CD4-positive, alpha-beta memory T cell (primary cell): ENCODE measurements at regions not wholly inside any gene's neighbourhood (a gene's known extent, or its start where the extent isn't known, plus 50 kb on each side); places are given as distances from the start of the nearest gene placed in this dataset.

ENCODE experiments used
- CTCF ChIA-PET: fragments of 350-600 bp; sonication (Branson Sonifier 250); formaldehyde crosslinking; loops from one replicate; lab custom pipeline; 2021; ENCODE audit warnings: inconsistent platforms; ENCODE audit not compliant: partially characterized antibody; lab: Charles Lee
- POLR2A ChIA-PET: fragments of 350-600 bp; sonication (Branson Sonifier 250); formaldehyde crosslinking; loops from one replicate; lab custom pipeline; 2021; ENCODE audit not compliant: partially characterized antibody; lab: Charles Lee
- DNase-seq, 5 donors: peaks; one replicate each; pipeline versions ENCODE4 v3.0.0 to v3.0.0-alpha.2; 2020 to 2022; ENCODE audit warnings: mixed read lengths in 1 of 5
- H3K27ac ChIP-seq: one replicate; pipeline ENCODE4 v1.7.0; 2013; ENCODE audit warnings: low read depth, low read length
- H3K27me3 ChIP-seq: 2 replicates; pipeline ENCODE4 v1.7.0; 2013; ENCODE audit warnings: mild to moderate bottlenecking, low read length, moderate library complexity; ENCODE audit not compliant: insufficient read depth
- H3K36me3 ChIP-seq: 2 replicates; pipeline ENCODE4 v1.7.0; 2013; ENCODE audit warnings: mild to moderate bottlenecking, low read length, moderate library complexity; ENCODE audit not compliant: insufficient read depth
- H3K4me1 ChIP-seq: 2 replicates; pipeline ENCODE4 v1.7.0; 2013; ENCODE audit warnings: mild to moderate bottlenecking, low read length, moderate library complexity; ENCODE audit not compliant: insufficient read depth
- H3K4me3 ChIP-seq, 2 donors: one replicate each; pipeline ENCODE4 v1.7.0; 2013; ENCODE audit warnings: low read length in 2 of 2, mild to moderate bottlenecking in 1 of 2
- H3K9me3 ChIP-seq, 2 donors: one replicate each; pipeline ENCODE4 v1.7.0; 2013; ENCODE audit warnings: low read length in 2 of 2, control low read depth in 1 of 2; ENCODE audit not compliant: control insufficient read depth in 1 of 2
- H3K27ac Mint-ChIP-seq, 7 donors: one replicate each; pipeline ENCODE4 v1.8.0; 2020 to 2021; ENCODE audit warnings: mixed read lengths in 7 of 7, mild to moderate bottlenecking in 6 of 7, inconsistent platforms in 3 of 7, moderate library complexity in 3 of 7
- H3K27me3 Mint-ChIP-seq, 2 donors: one replicate each; pipeline ENCODE4 v1.8.0; 2020 to 2021; ENCODE audit warnings: mixed read lengths in 2 of 2
- H3K36me3 Mint-ChIP-seq, 2 donors: one replicate each; pipeline ENCODE4 v1.8.0; 2020 to 2021; ENCODE audit warnings: mixed read lengths in 2 of 2, inconsistent platforms in 1 of 2, mild to moderate bottlenecking in 1 of 2
- H3K4me1 Mint-ChIP-seq, 4 donors: one replicate each; pipeline ENCODE4 v1.8.0; 2020 to 2021; ENCODE audit warnings: mixed read lengths in 4 of 4, mild to moderate bottlenecking in 1 of 4
- H3K4me3 Mint-ChIP-seq, 8 donors: one replicate each; pipeline ENCODE4 v1.8.0; 2020 to 2021; ENCODE audit warnings: mixed read lengths in 8 of 8, mild to moderate bottlenecking in 7 of 8, moderate library complexity in 6 of 8, inconsistent platforms in 3 of 8
- H3K9me3 Mint-ChIP-seq, 8 donors: one replicate each; pipeline ENCODE4 v1.8.0; 2020 to 2021; ENCODE audit warnings: mixed read lengths in 8 of 8, mild to moderate bottlenecking in 5 of 8, inconsistent platforms in 3 of 8, moderate library complexity in 1 of 8
- intact Hi-C: fragments of 100-400 bp; cut with micrococcal nuclease; formaldehyde crosslinking; loops from one replicate; pipeline ENCODE4 v1.15.1; 2023

DNA sequence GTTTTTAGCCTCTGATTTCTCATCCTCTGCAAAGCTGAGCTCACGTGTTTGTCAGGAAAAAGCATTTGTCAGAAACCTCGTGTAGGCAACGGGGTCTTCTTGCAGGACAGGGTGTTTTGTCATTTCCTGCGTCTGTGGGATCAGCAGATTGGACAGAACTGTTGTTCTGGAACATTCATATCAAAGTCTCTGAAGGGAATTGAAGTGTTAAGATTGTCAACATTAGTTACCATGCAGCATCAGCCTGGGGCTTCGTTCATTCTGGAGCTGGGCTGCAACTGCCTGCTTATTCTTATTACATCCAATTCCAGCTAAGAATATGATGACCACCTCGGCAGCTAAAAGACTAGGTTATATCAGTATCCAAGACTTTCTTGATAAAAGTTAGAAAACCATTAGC, 71.0 kb upstream of the RALGAPA2 start:
- no peak overlapping the region for H3K27ac ChIP-seq
- Mint-ChIP-seq H3K9me3 (peaks cover 0 to 10% (median 5%) of the 10 kb centered on the region in 8 donors), H3K4me3 (no peak overlapping the region), H3K27ac (no peak overlapping the region), H3K36me3 (no peaks in the 10 kb centered on the region), H3K27me3 (peaks cover 7 to 9% of the 10 kb centered on the region in 2 donors), H3K4me1 (no peaks in the 10 kb centered on the region)
- no peak for DNase-seq
- H3K4me3 ChIP-seq: no peak overlapping the region
- no peaks in the 10 kb centered on the region for H3K36me3 ChIP-seq
- no peaks in the 10 kb centered on the region for H3K4me1 ChIP-seq
- no peaks in the 10 kb centered on the region for H3K27me3 ChIP-seq
- intact Hi-C loops: no loop called here
- no peaks in the 10 kb centered on the region for H3K9me3 ChIP-seq
- POLR2A ChIA-PET: no interaction called here
- CTCF ChIA-PET: interaction anchor here (0.9 to 1.2 kb wide), 2 partner anchors 40 kb away, joined by 3 to 4 read pairs; no protein-coding TSS in a partner anchor

DNA sequence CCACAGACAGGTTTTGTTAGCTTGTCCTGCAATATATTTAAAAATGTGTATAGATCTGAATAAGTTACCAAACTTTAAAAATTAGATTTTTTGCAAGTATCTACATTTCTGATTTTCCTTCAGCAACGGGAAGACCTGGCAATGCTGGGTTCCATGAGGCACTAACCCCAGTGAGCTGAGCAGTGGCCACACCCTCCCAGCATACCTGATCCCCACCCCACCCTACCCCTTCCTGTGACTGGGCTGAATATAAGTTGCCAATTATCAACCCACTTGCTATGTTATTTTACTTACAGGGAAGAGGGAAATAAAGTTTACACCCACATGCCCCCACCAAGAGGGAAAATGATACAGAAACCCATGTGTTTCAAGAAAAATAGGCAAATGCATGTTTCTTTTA, 70.3 kb upstream of the RALGAPA2 start:
- Mint-ChIP-seq H3K27ac (no peak overlapping the region), H3K4me1 (no peaks in the 10 kb centered on the region), H3K4me3 (no peak overlapping the region), H3K36me3 (no peaks in the 10 kb centered on the region), H3K9me3 (peaks cover 0 to 10% (median 5%) of the 10 kb centered on the region in 8 donors), H3K27me3 (peaks cover 9% of the 10 kb centered on the region in 2 donors)
- CTCF ChIA-PET: interaction anchor here (1.2 kb wide), 1 partner anchor 40 kb away, joined by 3 read pairs; no protein-coding TSS in a partner anchor
- no peaks in the 10 kb centered on the region for H3K27me3 ChIP-seq
- intact Hi-C loops: no loop called here
- no peak overlapping the region for H3K27ac ChIP-seq
- POLR2A ChIA-PET: no interaction called here
- H3K4me1 ChIP-seq: no peaks in the 10 kb centered on the region
- no peaks in the 10 kb centered on the region for H3K9me3 ChIP-seq
- no peak for DNase-seq
- no peak overlapping the region for H3K4me3 ChIP-seq
- H3K36me3 ChIP-seq: no peaks in the 10 kb centered on the region

GRCh38 chr20:20782231-20782630, 69.8 kb upstream of the RALGAPA2 start:
- Mint-ChIP-seq H3K9me3 (peaks cover 0 to 7% (median under 1%) of the 10 kb centered on the region in 8 donors), H3K27ac (no peak overlapping the region), H3K4me3 (no peak overlapping the region), H3K4me1 (no peaks in the 10 kb centered on the region), H3K36me3 (no peaks in the 10 kb centered on the region), H3K27me3 (peaks cover 4 to 9% of the 10 kb centered on the region in 2 donors)
- intact Hi-C loops: no loop called here
- no peak overlapping the region for H3K4me3 ChIP-seq
- H3K9me3 ChIP-seq: no peaks in the 10 kb centered on the region
- H3K27ac ChIP-seq: no peak overlapping the region
- POLR2A ChIA-PET: no interaction called here
- H3K4me1 ChIP-seq: no peaks in the 10 kb centered on the region
- no peaks in the 10 kb centered on the region for H3K36me3 ChIP-seq
- CTCF ChIA-PET: interaction anchor here (1.2 kb wide), 1 partner anchor 41 kb away, joined by 3 read pairs; no protein-coding TSS in a partner anchor
- no peaks in the 10 kb centered on the region for H3K27me3 ChIP-seq
- DNase-seq: no peak

DNA sequence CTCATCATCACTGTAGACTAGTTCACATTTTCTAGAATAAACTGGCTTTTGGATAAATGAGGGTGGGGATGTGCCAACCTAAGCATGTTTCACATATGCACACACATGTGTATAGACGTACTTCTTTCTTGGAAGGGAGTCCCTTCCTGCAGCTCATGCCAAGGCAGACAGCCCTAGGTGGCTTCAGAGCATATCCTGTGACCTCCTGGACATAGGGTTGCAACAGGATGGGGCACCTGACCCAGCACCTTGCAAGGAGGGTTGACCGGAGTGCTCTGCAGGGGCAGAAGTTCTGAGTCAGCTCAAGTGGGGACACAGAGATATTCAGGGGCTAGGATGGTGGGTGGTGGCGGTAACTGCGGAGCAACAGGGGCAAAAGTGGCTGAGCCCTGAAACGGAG, 68.6 kb upstream of the RALGAPA2 start:
- POLR2A ChIA-PET: no interaction called here
- no peak overlapping the region for H3K4me3 Mint-ChIP-seq

GRCh38 chr20:20780127-20780824, 67.8 kb upstream of the RALGAPA2 start:
- Histone ChIP-seq H3K36me3 (no peaks in the 10 kb centered on the region), H3K27ac (no peak overlapping the region), H3K9me3 (no peaks in the 10 kb centered on the region), H3K4me3 (no peak overlapping the region), H3K4me1 (no peaks in the 10 kb centered on the region), H3K27me3 (no peaks in the 10 kb centered on the region)
- intact Hi-C loops: no loop called here
- POLR2A ChIA-PET: no interaction called here
- no peak overlapping the region for H3K4me3 Mint-ChIP-seq
- H3K4me1 Mint-ChIP-seq: no peaks in the 10 kb centered on the region
- H3K9me3 Mint-ChIP-seq: peaks cover 0 to 7% (median 3%) of the 10 kb centered on the region in 8 donors
- peaks cover 4 to 10% of the 10 kb centered on the region in 2 donors for H3K27me3 Mint-ChIP-seq
- no peak for DNase-seq
- CTCF ChIA-PET: no interaction called here
- no peak overlapping the region for H3K27ac Mint-ChIP-seq
- H3K36me3 Mint-ChIP-seq: no peaks in the 10 kb centered on the region

More for the DNA sequence above, 68.6 kb upstream of the RALGAPA2 start:
- H3K27me3 ChIP-seq: no peaks in the 10 kb centered on the region
- no peaks in the 10 kb centered on the region for H3K9me3 ChIP-seq
- no peaks in the 10 kb centered on the region for H3K36me3 ChIP-seq
- H3K27ac ChIP-seq: no peak overlapping the region
- intact Hi-C loops: no loop called here
- Mint-ChIP-seq H3K9me3 (peaks cover 0 to 7% (median 3%) of the 10 kb centered on the region in 8 donors), H3K4me1 (no peaks in the 10 kb centered on the region), H3K36me3 (no peaks in the 10 kb centered on the region), H3K27ac (no peak overlapping the region), H3K27me3 (peaks cover 4 to 12% of the 10 kb centered on the region in 2 donors)
- no peak overlapping the region for H3K4me3 ChIP-seq
- DNase-seq: no peak
- H3K4me1 ChIP-seq: no peaks in the 10 kb centered on the region
- CTCF ChIA-PET: no interaction called here

DNA sequence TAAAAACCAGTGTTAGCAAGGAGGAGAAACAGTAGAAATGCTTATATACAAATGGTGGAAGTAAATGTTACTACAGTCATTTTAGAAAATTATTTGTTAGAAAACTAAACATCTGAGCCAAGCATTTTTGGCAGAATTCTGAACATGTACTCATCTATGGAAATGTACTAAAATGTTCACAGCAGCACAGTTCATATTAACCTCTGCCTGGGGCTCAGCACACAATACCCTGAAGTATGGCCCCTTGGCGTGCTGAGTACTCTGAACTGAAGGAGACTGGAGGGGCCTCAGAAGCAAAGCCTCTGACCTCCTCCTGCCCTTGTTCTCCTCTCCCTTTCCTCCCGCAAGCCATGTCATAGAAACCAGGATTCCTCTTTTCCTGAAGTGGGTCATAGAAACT, 66.2 kb upstream of the RALGAPA2 start:
- DNase-seq: no peak
- intact Hi-C loops: no loop called here
- POLR2A ChIA-PET: no interaction called here
- CTCF ChIA-PET: no interaction called here
- H3K27ac ChIP-seq: no peak overlapping the region
- H3K27me3 ChIP-seq: no peaks in the 10 kb centered on the region
- no peaks in the 10 kb centered on the region for H3K4me1 ChIP-seq
- H3K4me1 Mint-ChIP-seq: no peaks in the 10 kb centered on the region
- H3K36me3 Mint-ChIP-seq: no peaks in the 10 kb centered on the region
- H3K27me3 Mint-ChIP-seq: peaks cover 11 to 18% of the 10 kb centered on the region in 2 donors
- no peak overlapping the region for H3K4me3 ChIP-seq
- no peak overlapping the region for H3K27ac Mint-ChIP-seq
- H3K9me3 ChIP-seq: no peaks in the 10 kb centered on the region
- no peaks in the 10 kb centered on the region for H3K36me3 ChIP-seq
- H3K4me3 Mint-ChIP-seq: no peak overlapping the region
- H3K9me3 Mint-ChIP-seq: peaks cover 0 to 7% (median 3%) of the 10 kb centered on the region in 8 donors

- H3K4me1 Mint-ChIP-seq: peaks cover 0 to 5% (median 3%) of the 10 kb centered on the region in 4 donors
- H3K4me3 Mint-ChIP-seq: no peak overlapping the region
- H3K9me3 Mint-ChIP-seq: peaks cover 0 to 17% (median 6%) of the 10 kb centered on the region in 8 donors
- DNase-seq: no peak
- intact Hi-C loops: no loop called here
- no peaks in the 10 kb centered on the region for H3K36me3 Mint-ChIP-seq
- H3K4me3 ChIP-seq: no peak overlapping the region
- no peaks in the 10 kb centered on the region for H3K4me1 ChIP-seq
- no peak overlapping the region for H3K27ac ChIP-seq
- H3K27me3 Mint-ChIP-seq: peaks cover 16 to 22% of the 10 kb centered on the region in 2 donors
- ChIA-PET POLR2A (no interaction called here), CTCF (no interaction called here)
- H3K27me3 ChIP-seq: no peaks in the 10 kb centered on the region
- H3K9me3 ChIP-seq: no peaks in the 10 kb centered on the region
- no peaks in the 10 kb centered on the region for H3K36me3 ChIP-seq
- H3K27ac Mint-ChIP-seq: no peak overlapping the region
Measured at GRCh38 chr20:20772497-20773085, 60.1 kb upstream of the RALGAPA2 start.
